ENCODE measurements at regions not wholly inside any gene's neighbourhood (a gene's known extent, or its start where the extent isn't known, plus 50 kb on each side); places are given as distances from the start of the nearest gene placed in this dataset.
"Not testable (repeated sequence)": the region's sequence is repeated elsewhere in the genome, so short reads cannot be mapped to it uniquely, and the experiment has no call there.

- not testable (repeated sequence) for DNase-seq
These were observed 716.4 kb upstream of the GOT2 start for GRCh38 chr16:59450513-59450912.

- no peak for DNase-seq
These were observed 706.4 kb upstream of the GOT2 start for GRCh38 chr16:59440502-59440901.

GRCh38 chr16:59432896-59433295 is 698.8 kb upstream of the GOT2 start:
- DNase-seq = no peak

GRCh38 chr16:59432276-59432675 is 698.2 kb upstream of the GOT2 start:
- DNase-seq = no peak

GRCh38 chr16:59424714-59425273 is 690.7 kb upstream of the GOT2 start:
- no peak for DNase-seq

DNA sequence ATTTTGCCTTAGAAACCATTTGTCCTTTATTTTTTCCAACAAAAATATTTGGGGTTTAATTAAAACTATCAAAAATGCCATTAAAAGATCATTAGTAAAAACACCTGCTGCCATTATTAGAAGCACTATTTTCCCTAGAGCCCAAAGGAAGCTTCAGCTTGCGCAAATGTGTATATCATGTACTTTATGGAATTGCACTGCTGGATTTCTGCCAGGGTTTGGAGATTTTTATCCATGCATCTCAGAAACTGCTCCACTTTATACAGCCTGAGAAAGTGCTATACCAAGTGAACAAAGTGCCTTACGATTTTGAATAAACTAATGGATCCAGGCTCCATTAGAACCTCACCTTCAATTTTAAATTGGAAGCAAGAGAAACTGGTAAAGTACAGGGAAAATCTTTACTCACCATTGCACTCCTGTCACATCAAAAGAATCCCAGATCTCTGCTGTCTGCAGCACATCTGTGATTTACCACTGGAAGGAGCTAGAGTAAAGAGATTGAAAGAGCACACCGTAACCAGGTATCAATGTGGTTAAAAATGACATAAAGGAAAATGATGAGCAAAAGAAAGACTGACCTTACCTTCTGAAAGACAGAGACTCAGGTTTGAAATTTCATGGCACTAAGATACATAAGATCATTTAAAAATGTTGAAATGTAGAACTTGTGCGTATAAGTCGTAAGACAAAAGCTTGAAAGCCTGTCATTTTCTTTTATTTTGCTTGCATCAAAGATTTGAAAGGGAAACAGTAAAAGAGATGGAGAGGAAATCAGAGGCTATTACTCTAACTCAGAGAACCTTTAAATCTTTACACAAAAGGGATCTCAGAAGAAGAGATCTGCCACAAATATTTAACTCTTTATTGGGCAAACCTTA is 678.1 kb upstream of the GOT2 start:
- no peak for DNase-seq

GRCh38 chr16:59410451-59410850 is 676.3 kb upstream of the GOT2 start:
- DNase-seq = no peak

GRCh38 chr16:59405802-59406201 is 671.7 kb upstream of the GOT2 start:
- no peak for DNase-seq

GRCh38 chr16:59404509-59404908 is 670.4 kb upstream of the GOT2 start:
- no peak for DNase-seq

GRCh38 chr16:59400830-59401229 is 666.7 kb upstream of the GOT2 start:
- no peak for DNase-seq

DNA sequence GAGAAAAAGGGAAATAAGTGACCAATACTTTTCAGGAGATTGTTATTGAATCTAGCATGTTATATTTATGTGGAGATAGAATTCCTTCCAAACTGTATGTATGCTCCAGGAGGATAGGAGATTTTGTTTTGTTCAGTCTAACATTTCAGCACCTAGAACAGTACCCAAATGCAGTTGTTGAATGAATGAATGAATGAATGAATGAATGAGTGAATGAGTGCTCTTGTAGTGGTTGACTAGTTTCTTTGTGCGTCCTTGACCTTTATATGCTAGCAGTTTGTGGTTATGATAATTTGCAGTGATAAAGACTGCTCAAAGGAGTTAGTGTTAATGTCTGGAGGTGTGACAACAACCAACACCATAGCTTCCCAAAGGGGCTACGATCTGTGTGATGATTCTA is 663.5 kb upstream of the GOT2 start:
- no peak for DNase-seq

GRCh38 chr16:59394526-59394925 is 660.4 kb upstream of the GOT2 start:
- no peak for DNase-seq

DNA sequence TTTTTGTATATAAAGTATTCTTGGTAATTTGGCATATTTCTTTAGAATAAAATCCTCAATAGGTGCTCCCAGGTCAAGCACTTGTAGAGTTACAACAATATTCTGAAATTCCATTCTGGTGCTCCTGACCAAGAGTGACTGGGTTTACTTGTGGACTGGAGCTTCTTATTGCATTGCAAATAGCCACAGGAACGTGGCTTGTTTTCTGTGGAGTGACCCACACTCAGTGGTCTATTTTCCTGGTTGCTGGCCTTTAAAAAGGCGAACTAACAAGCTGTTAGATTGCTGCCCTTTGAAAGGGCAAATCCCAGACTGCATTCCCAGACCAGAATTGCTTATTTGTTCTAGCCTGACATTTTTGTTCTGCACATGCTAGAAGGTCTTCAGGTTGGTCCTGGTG is 658.8 kb upstream of the GOT2 start:
- DNase-seq = no peak

GRCh38 chr16:59391617-59392364 is 657.7 kb upstream of the GOT2 start:
- no peak for DNase-seq

DNA sequence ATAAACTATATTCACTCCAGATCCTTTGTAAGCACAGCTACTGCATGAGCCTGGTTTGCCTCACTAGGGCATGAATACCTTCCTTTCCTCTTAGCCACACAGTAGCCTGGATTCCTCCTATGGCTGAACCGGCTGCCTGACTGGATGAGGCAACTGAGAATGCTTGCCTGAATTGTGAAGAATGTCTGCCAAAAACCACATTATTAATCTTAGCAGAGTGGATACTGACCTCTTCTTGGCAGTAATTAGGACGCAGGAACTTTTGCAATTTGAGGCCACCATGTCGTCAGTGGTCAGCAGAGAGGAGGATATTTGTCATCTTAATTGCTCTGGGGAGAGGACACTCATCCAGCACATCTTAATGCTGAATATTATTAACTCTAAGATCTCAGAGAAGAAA is 651.8 kb upstream of the GOT2 start:
- DNase-seq = no peak

- no peak for DNase-seq
These were observed 651.4 kb upstream of the GOT2 start for GRCh38 chr16:59385491-59385890.

- no peak for DNase-seq
These were observed 639.5 kb upstream of the GOT2 start for GRCh38 chr16:59373632-59374031.

- DNase-seq = no peak
These were observed 636.6 kb upstream of the GOT2 start for GRCh38 chr16:59370717-59371116.

- DNase-seq = no peak
These were observed 635.4 kb upstream of the GOT2 start for GRCh38 chr16:59369523-59369922.

- no peak for DNase-seq
These were observed 634.5 kb upstream of the GOT2 start for GRCh38 chr16:59368586-59368985.

DNA sequence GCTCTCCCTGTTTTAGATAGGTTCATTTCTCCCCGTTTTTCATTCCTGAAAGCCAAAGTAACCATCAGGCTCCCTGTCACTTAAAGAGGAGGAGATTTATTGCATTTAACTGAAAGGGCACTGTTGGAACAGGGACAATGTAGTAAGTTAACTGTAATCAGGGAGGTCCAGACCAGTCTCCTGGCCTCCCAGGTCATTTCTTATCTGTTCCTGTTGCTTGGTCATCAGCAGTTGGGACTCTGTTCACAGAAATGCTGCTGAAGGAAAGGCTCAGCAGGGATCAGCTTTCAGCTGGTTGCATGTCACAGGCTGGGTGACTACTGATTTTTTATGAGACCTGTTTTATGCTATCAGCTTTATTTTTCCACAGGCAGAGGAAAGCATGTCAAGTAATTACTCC is 622.6 kb upstream of the GOT2 start:
- no peak for DNase-seq

GRCh38 chr16:59356144-59356543 is 622.0 kb upstream of the GOT2 start:
- DNase-seq = no peak

- no peak for DNase-seq
These were observed 621.6 kb upstream of the GOT2 start for GRCh38 chr16:59355704-59356103.

DNA sequence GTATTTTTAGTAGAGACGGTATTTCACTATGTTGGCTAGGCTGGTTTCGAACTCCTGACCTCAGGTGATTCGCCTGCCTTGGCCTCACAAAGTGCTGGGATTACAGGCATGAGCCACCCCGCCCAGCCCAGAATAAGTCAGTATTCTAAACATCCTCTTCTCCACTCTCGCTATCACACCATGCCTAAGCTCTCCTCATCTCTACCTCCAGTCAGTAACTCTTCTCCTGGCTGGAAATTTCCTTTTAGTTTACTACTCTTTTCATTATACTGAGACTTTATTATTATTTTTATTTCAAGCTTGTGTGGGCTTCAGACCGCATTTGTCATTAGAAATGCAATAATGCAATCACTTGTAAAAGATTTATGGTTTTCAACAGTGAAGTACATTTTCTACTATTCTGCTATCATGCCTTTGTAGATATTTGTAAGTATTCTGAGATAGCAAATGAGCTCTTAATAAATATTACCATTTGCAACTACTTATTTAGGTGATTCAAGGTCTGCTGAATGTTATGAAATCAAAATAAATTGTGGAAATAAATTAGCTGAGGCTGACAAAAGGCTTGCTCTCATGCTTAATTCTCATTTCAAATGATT is 617.3 kb upstream of the GOT2 start:
- no peak for DNase-seq

All from SIG-M5 (cell line).